H1 (cell line): ENCODE measurements at regions not wholly inside any gene's neighbourhood (a gene's known extent, or its start where the extent isn't known, plus 50 kb on each side); places are given as distances from the start of the nearest gene placed in this dataset.

Source experiments
- KDM4A ChIP-seq: IDR thresholded peaks from one replicate; pipeline ENCODE4 v1.7.1; 2012; ENCODE audit warnings: low read depth, mild to moderate bottlenecking, moderate library complexity, low read length, inconsistent platforms; ENCODE audit not compliant: severe bottlenecking
- RAD21 ChIP-seq, 2 experiments: IDR thresholded peaks in 1 of 2; conservative IDR thresholded peaks in 1 of 2; 2 replicates each; pipeline ENCODE4 v1.6.1; 2011; ENCODE audit warnings: low read depth in 2 of 2, low read length in 2 of 2, improper control_type of control experiment in 1 of 2, inconsistent platforms in 1 of 2, mild to moderate bottlenecking in 1 of 2, moderate library complexity in 1 of 2

DNA sequence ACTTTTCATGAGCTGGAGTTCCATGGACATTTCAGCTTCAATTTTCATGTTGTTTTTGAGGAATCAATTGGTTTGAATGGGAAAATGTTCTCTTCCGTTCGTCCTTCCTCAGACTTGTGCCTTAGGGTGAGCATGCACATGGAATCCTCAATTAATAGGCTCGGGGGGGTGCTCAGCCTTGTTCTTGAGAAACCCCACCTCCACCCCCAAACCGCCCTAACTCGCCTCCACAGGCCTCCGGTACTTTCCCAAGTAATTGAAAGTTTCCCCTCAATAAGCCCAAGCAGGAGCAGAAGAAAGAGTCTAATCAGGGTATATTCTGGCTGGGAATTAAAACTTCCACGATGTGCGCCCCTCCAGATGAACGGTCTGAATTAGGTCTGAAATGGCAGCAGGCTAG, 945.2 kb downstream of the GRID1 start (continued):
- no peak for TF ChIP-seq RAD21 (IDR thresholded peaks at IDR 0.05 in 1 of 2, conservative IDR thresholded peaks at IDR 0.05 in 1 of 2; ENCODE audit: low read depth in 2 of 2, low read length in 2 of 2)
- no peak for TF ChIP-seq KDM4A
- TF ChIP-seq, all 59 proteins: peak for 0
